ENCODE measurements at regions not wholly inside any gene's neighbourhood (a gene's known extent, or its start where the extent isn't known, plus 50 kb on each side); places are given as distances from the start of the nearest gene placed in this dataset.

- TF ChIP-seq JUN (IDR thresholded peaks at IDR 0.05; ENCODE audit: borderline replicate concordance, low read depth, low read length) (no peak), JUN (CRISPR knock-in tag; IDR thresholded peaks at IDR 0.05; ENCODE audit: borderline replicate concordance) (no peak)
These were observed 186.8 kb upstream of the NFIB start (continued) for GRCh38 chr9:14500705-14501104.

DNA sequence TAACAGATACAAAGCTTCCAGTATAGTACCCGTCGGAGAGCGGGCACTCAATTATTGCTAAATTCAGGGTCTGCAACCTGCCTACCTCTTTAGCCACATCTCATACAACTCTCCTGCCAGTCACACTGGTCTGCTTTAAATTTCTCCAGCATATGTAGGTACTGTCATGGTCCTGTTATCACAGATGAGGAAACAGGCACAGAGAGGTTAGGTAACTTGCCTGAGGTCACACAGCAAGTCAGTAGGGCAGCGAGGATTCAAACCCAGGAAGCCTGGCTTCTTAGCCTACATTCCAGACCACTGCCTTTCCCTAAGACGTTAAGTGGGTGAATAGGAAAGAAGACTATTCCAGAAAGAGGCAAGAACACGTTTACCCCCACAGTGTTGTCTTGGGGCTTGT lies 186.0 kb upstream of the NFIB start:
- peak in 1 of 2 experiments; percentile 31; a peak in 1 of 4 replicates for TF ChIP-seq RCOR1 (IDR thresholded peaks at IDR 0.05; ENCODE audit: borderline replicate concordance in 1 of 2, low read depth in 2 of 2, low read length in 2 of 2)
- TF ChIP-seq ZFP36 (IDR thresholded peaks at IDR 0.05; ENCODE audit: low read depth, low read length, partially characterized antibody) = peak; percentile 78
- TF ChIP-seq POU5F1 (IDR thresholded peaks at IDR 0.05; ENCODE audit: borderline replicate concordance, low read depth, low read length, partially characterized antibody) = no peak
- TF ChIP-seq, protein P1, sequence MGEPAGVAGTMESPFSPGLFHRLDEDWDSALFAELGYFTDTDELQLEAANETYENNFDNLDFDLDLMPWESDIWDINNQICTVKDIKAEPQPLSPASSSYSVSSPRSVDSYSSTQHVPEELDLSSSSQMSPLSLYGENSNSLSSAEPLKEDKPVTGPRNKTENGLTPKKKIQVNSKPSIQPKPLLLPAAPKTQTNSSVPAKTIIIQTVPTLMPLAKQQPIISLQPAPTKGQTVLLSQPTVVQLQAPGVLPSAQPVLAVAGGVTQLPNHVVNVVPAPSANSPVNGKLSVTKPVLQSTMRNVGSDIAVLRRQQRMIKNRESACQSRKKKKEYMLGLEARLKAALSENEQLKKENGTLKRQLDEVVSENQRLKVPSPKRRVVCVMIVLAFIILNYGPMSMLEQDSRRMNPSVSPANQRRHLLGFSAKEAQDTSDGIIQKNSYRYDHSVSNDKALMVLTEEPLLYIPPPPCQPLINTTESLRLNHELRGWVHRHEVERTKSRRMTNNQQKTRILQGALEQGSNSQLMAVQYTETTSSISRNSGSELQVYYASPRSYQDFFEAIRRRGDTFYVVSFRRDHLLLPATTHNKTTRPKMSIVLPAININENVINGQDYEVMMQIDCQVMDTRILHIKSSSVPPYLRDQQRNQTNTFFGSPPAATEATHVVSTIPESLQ (CRISPR knock-in tag; IDR thresholded peaks at IDR 0.05) = no peak
- 0 out of 2 replicates have a peak, but pooled peaks have one; percentile 29 for TF ChIP-seq ADNP (tag; IDR thresholded peaks at IDR 0.05)
- TF ChIP-seq KDM1A (IDR thresholded peaks at IDR 0.05) = 0 out of 4 replicates have a peak, but pooled peaks have one; percentile 35 to 51
- TF ChIP-seq RBM25 (IDR thresholded peaks at IDR 0.05; ENCODE audit: low read depth, low read length, severe bottlenecking) = peak; percentile 86
- peak; percentile 80 for TF ChIP-seq BCOR (IDR thresholded peaks at IDR 0.05)
- H3K9ac ChIP-seq (ENCODE audit: insufficient read depth in 1 of 2, low read depth in 2 of 2, low read length in 2 of 2) = no peak overlapping the region
- no peaks in the 10 kb centered on the region for H3K79me2 ChIP-seq (ENCODE audit: control insufficient read depth, insufficient read depth, low read length)
- no peaks in the 10 kb centered on the region for H3K9me3 ChIP-seq (replicated peaks; ENCODE audit: control insufficient read depth, insufficient read depth, low read depth, low read length)
- intact Hi-C loops (cut with micrococcal nuclease) = no loop called here
- H4K20me1 ChIP-seq (replicated peaks; ENCODE audit: control insufficient read depth, insufficient read depth, low read length) = no peaks in the 10 kb centered on the region
- H3K36me3 ChIP-seq (ENCODE audit: control insufficient read depth, insufficient read depth, low read length) = no peaks in the 10 kb centered on the region
- H3K27me3 ChIP-seq (ENCODE audit: control insufficient read depth in 2 of 2, insufficient read depth in 2 of 2, low read length in 2 of 2) = no peaks in the 10 kb centered on the region
- H3K9me1 ChIP-seq (ENCODE audit: control insufficient read depth, insufficient read depth, low read length) = no peaks in the 10 kb centered on the region
- ATAC-seq (no peak), FAIRE-seq (no peak), DNase-seq (ENCODE audit: extremely low read depth in 1 of 4, low spot score in 3 of 4) (no peak)
- no peaks in the 10 kb centered on the region; a peak in 1 of 5 replicates for H3K4me1 ChIP-seq (replicated peaks in 1 of 2; ENCODE audit: control insufficient read depth in 2 of 2, insufficient read depth in 2 of 2, low read length in 2 of 2)
- H2AFZ ChIP-seq (ENCODE audit: low read depth, low read length) = no peak overlapping the region
- POLR2A ChIA-PET = no interaction called here
- H3K4me3 ChIP-seq = no peak overlapping the region
- H3K4me2 ChIP-seq (ENCODE audit: insufficient read depth, low read length) = no peak overlapping the region
- BruUV-seq (replicated peaks) = no TSS peak
- in situ Hi-C loops (cut with MboI) = no loop called here
- no peak overlapping the region for H3K27ac ChIP-seq (ENCODE audit: extremely low read depth, low read depth, low read length)
- 75% methylated on average over 6 of the region's 6 CpGs for WGBS (ENCODE audit: insufficient coverage, low coverage, missing lambda C conversion rate)
- CTCF ChIA-PET (ENCODE audit: low intra/inter-chr PET ratio) = no interaction called here

All from K562 (cell line).